H1 (cell line): ENCODE measurements at regions not wholly inside any gene's neighbourhood (a gene's known extent, or its start where the extent isn't known, plus 50 kb on each side); places are given as distances from the start of the nearest gene placed in this dataset.

ENCODE experiments used
- CTCF ChIA-PET: fragments of 300-600 bp; sonication (Branson Sonifier 250); formaldehyde crosslinking; loops from one replicate; lab custom pipeline; 2021; ENCODE audit not compliant: partially characterized antibody; lab: Charles Lee
- POLR2A ChIA-PET: fragments of 300-600 bp; sonication (Branson Sonifier 250); formaldehyde crosslinking; loops from one replicate; lab custom pipeline; 2021; ENCODE audit warnings: inconsistent platforms; ENCODE audit not compliant: partially characterized antibody; lab: Charles Lee
- DNase-seq, 2 experiments: peaks; one replicate each; pipeline versions ENCODE4 v3.0.0 to v3.0.0-alpha.2; 2010 to 2022; ENCODE audit warnings: low spot score in 2 of 2, low read depth in 1 of 2, mixed read lengths in 1 of 2
- FAIRE-seq: peaks from 2 replicates; lab custom pipeline; 2011; peaks lifted over from hg19 to GRCh38; lab: Jason Lieb, UNC
- H2AFZ ChIP-seq: 2 replicates; pipeline ENCODE4 v1.8.1; 2012; ENCODE audit warnings: low read length, inconsistent platforms
- H2AK5ac ChIP-seq: 2 replicates; pipeline ENCODE4 v1.6.1; 2013; ENCODE audit warnings: low read depth, low read length
- H2BK120ac ChIP-seq: replicated peaks from 2 replicates; pipeline ENCODE3; 2013; ENCODE audit warnings: low read depth, low read length, inconsistent platforms
- H2BK12ac ChIP-seq: 2 replicates; pipeline ENCODE4 v1.6.1; 2013; ENCODE audit warnings: low read depth, low read length
- H2BK15ac ChIP-seq: 2 replicates; pipeline ENCODE4 v1.6.1; 2013; ENCODE audit warnings: low read length
- H2BK20ac ChIP-seq: 2 replicates; pipeline ENCODE4 v1.6.1; 2013; ENCODE audit warnings: low read length
- H2BK5ac ChIP-seq: 2 replicates; pipeline ENCODE4 v1.6.1; 2013; ENCODE audit warnings: low read depth, low read length
- H3K14ac ChIP-seq: 2 replicates; pipeline ENCODE4 v1.6.1; 2013; ENCODE audit warnings: inconsistent platforms; ENCODE audit not compliant: insufficient read length
- H3K18ac ChIP-seq: 2 replicates; pipeline ENCODE4 v1.6.1; 2013; ENCODE audit warnings: low read length; ENCODE audit errors: extremely low read depth
- H3K23ac ChIP-seq: 2 replicates; pipeline ENCODE4 v1.6.1; 2013; ENCODE audit warnings: inconsistent platforms; ENCODE audit not compliant: insufficient read length
- H3K23me2 ChIP-seq: 2 replicates; pipeline ENCODE4 v1.6.1; 2013; ENCODE audit warnings: low read depth, low read length
- H3K27ac ChIP-seq: 2 replicates; pipeline ENCODE4 v1.6.1; 2011; ENCODE audit warnings: low read depth, low read length, inconsistent platforms
- H3K27me3 ChIP-seq, 4 experiments: replicated peaks in 1 of 4; 1 replicate in 1 of 4; 2 replicates in 3 of 4; pipeline versions ENCODE4 v1.6.1 to v1.8.1; 2011 to 2013; ENCODE audit warnings: low read length in 3 of 4, mild to moderate bottlenecking in 3 of 4, inconsistent platforms in 2 of 4, mixed read lengths in 2 of 4, moderate library complexity in 1 of 4; ENCODE audit not compliant: control insufficient read depth in 3 of 4, insufficient read depth in 3 of 4; ENCODE audit errors: extremely low read depth in 1 of 4
- H3K36me3 ChIP-seq, 4 experiments: 2 replicates each; pipeline versions ENCODE4 v1.6.1 to v1.8.1; 2011 to 2013; ENCODE audit warnings: mild to moderate bottlenecking in 4 of 4, low read length in 3 of 4, moderate library complexity in 2 of 4, control low read depth in 1 of 4, inconsistent platforms in 1 of 4; ENCODE audit not compliant: insufficient read depth in 4 of 4, control insufficient read depth in 2 of 4
- H3K4ac ChIP-seq: replicated peaks from 2 replicates; pipeline ENCODE3; 2013; ENCODE audit warnings: low read length, low read depth, mixed read lengths, inconsistent platforms; ENCODE audit not compliant: insufficient read length
- H3K4me1 ChIP-seq, 4 experiments: replicated peaks in 1 of 4; 1 replicate in 1 of 4; 2 replicates in 3 of 4; pipeline versions ENCODE4 v1.6.1 to v1.8.1; 2011 to 2013; ENCODE audit warnings: low read length in 3 of 4, inconsistent platforms in 2 of 4, mixed read lengths in 1 of 4; ENCODE audit not compliant: insufficient read depth in 4 of 4, control insufficient read depth in 3 of 4
- H3K4me2 ChIP-seq, 2 experiments: 2 replicates each; pipeline versions ENCODE4 v1.6.1 to v1.8.1; 2011 to 2013; ENCODE audit warnings: low read depth in 2 of 2, low read length in 2 of 2, control low read depth in 1 of 2, inconsistent platforms in 1 of 2, mild to moderate bottlenecking in 1 of 2; ENCODE audit not compliant: insufficient read depth in 1 of 2
- H3K4me3 ChIP-seq, 4 experiments: fragments of 200-600, 300-600 bp in 1 of 4; sonication (generic), shearing (Covaris generic), sonication (Bioruptor Twin) in 1 of 4; 2 replicates each; pipeline versions ENCODE4 v1.5.1 to v1.8.1; 2011 to 2016; ENCODE audit warnings: low read length in 4 of 4, low read depth in 3 of 4, control low read depth in 2 of 4, inconsistent platforms in 2 of 4, mild to moderate bottlenecking in 2 of 4, mixed read lengths in 1 of 4, moderate library complexity in 1 of 4; ENCODE audit not compliant: insufficient read depth in 2 of 4; ENCODE audit errors: extremely low read depth in 1 of 4
- H3K56ac ChIP-seq: replicated peaks from 2 replicates; pipeline ENCODE3; 2013; ENCODE audit warnings: low read depth, mild to moderate bottlenecking, mixed read lengths, low read length, inconsistent platforms; ENCODE audit not compliant: insufficient read length
- H3K79me1 ChIP-seq: 2 replicates; pipeline ENCODE4 v1.6.1; 2013; ENCODE audit warnings: low read depth, low read length, control low read depth
- H3K79me2 ChIP-seq, 2 experiments: 2 replicates each; pipeline versions ENCODE4 v1.6.1 to v1.8.1; 2012 to 2013; ENCODE audit warnings: low read length in 2 of 2, mild to moderate bottlenecking in 2 of 2, inconsistent platforms in 1 of 2; ENCODE audit not compliant: insufficient read depth in 2 of 2, control insufficient read depth in 1 of 2
- H3K9ac ChIP-seq, 4 experiments: replicated peaks in 1 of 4; 1 replicate in 1 of 4; 2 replicates in 3 of 4; pipeline versions ENCODE4 v1.6.1 to v1.8.1; 2011 to 2013; ENCODE audit warnings: low read depth in 3 of 4, low read length in 3 of 4, control low read depth in 2 of 4, mild to moderate bottlenecking in 2 of 4, moderate library complexity in 2 of 4, inconsistent platforms in 1 of 4; ENCODE audit errors: extremely low read depth in 1 of 4
- H3K9me3 ChIP-seq, 2 experiments: 2 replicates each; pipeline versions ENCODE4 v1.6.1 to v1.8.1; 2012 to 2013; ENCODE audit warnings: mild to moderate bottlenecking in 2 of 2, moderate library complexity in 2 of 2, control low read depth in 1 of 2, inconsistent platforms in 1 of 2, low read depth in 1 of 2, low read length in 1 of 2, mixed read lengths in 1 of 2; ENCODE audit not compliant: insufficient read depth in 2 of 2
- H4K20me1 ChIP-seq, 2 experiments: replicated peaks in 1 of 2; 2 replicates each; pipeline versions ENCODE3 to v1.8.1; 2011 to 2013; ENCODE audit warnings: inconsistent platforms in 2 of 2, low read length in 2 of 2, mild to moderate bottlenecking in 1 of 2; ENCODE audit not compliant: insufficient read depth in 2 of 2, control insufficient read depth in 1 of 2
- H4K5ac ChIP-seq: 2 replicates; pipeline ENCODE4 v1.6.1; 2013; ENCODE audit warnings: low read length, low read depth, mixed read lengths, inconsistent platforms; ENCODE audit not compliant: insufficient read length
- H4K8ac ChIP-seq: 2 replicates; pipeline ENCODE4 v1.8.0; 2013; ENCODE audit warnings: mild to moderate bottlenecking, moderate library complexity, low read length, inconsistent platforms; ENCODE audit not compliant: insufficient read depth; ENCODE audit errors: extremely low read depth
- H4K91ac ChIP-seq: replicated peaks from 2 replicates; pipeline ENCODE3; 2013; ENCODE audit warnings: low read length, mixed read lengths, inconsistent platforms; ENCODE audit not compliant: insufficient read length
- CEBPB ChIP-seq: IDR thresholded peaks from 2 replicates; pipeline ENCODE4 v1.6.1; 2012; ENCODE audit warnings: low read depth, low read length
- TAF1 ChIP-seq: IDR thresholded peaks from 2 replicates; pipeline ENCODE4 v1.6.1; 2011; ENCODE audit warnings: mild to moderate bottlenecking, low read depth, low read length
- WGBS, 2 experiments: shearing (Covaris generic) in 1 of 2; methylation state at CpG; one replicate each; pipeline versions ENCODE4 v1.1.6 to v1.1.7; 2013 to 2015; ENCODE audit warnings: low lambda C conversion rate in 2 of 2, mixed read lengths in 2 of 2, inconsistent platforms in 1 of 2, low coverage in 1 of 2, missing lambda C conversion rate in 1 of 2; ENCODE audit not compliant: insufficient replicate concordance in 2 of 2, insufficient coverage in 1 of 2, insufficient read length in 1 of 2; ENCODE audit errors: extremely low coverage in 1 of 2, missing lambda C conversion rate in 1 of 2; 5-methylcytosine and 5-hydroxymethylcytosine counted together
- TF ChIP-seq, protein P1 (sequence below): IDR thresholded peaks from 2 replicates; pipeline ENCODE4 v1.6.1; 2012; ENCODE audit warnings: inconsistent platforms

- 83% methylated on average over 1 of the region's 1 CpG; no CpG with 5 or more reads in 1 of the 2 experiments for WGBS, 2 experiments
- no peak for TF ChIP-seq CEBPB
- no peak for TF ChIP-seq TAF1
- TF ChIP-seq, protein P1, sequence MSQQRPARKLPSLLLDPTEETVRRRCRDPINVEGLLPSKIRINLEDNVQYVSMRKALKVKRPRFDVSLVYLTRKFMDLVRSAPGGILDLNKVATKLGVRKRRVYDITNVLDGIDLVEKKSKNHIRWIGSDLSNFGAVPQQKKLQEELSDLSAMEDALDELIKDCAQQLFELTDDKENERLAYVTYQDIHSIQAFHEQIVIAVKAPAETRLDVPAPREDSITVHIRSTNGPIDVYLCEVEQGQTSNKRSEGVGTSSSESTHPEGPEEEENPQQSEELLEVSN, result no peak
These were observed 397.0 kb downstream of the DOK5 start for GRCh38 chr20:54872440-54872839.

More at GRCh38 chr20:54872440-54872839, 397.0 kb downstream of the DOK5 start:
- H3K14ac ChIP-seq, result no peak overlapping the region
- no peak overlapping the region for H3K4me3 ChIP-seq
- no peak overlapping the region for H4K8ac ChIP-seq
- H4K91ac ChIP-seq, result no peak overlapping the region
- H3K23me2 ChIP-seq, result no peaks in the 10 kb centered on the region
- no peak overlapping the region for H2BK12ac ChIP-seq
- no peaks in the 10 kb centered on the region for H3K79me1 ChIP-seq
- no peak overlapping the region for H2AK5ac ChIP-seq
- no peak overlapping the region for H3K23ac ChIP-seq
- no peak overlapping the region for H3K9ac ChIP-seq
- H3K4me1 ChIP-seq, result no peaks in the 10 kb centered on the region
- H2BK120ac ChIP-seq, result no peak overlapping the region
- no peak overlapping the region for H3K4me2 ChIP-seq
- FAIRE-seq (no peak), DNase-seq (no peak)
- H3K79me2 ChIP-seq, result no peaks in the 10 kb centered on the region
- ChIA-PET POLR2A (interaction anchor here (1.4 kb wide), 1 partner anchor 11 kb away, joined by 3 read pairs; no protein-coding TSS in a partner anchor), CTCF (no interaction called here)
- no peak overlapping the region for H2BK5ac ChIP-seq
- H2AFZ ChIP-seq, result no peak overlapping the region
- H3K27ac ChIP-seq, result no peak overlapping the region
- H3K4ac ChIP-seq, result no peak overlapping the region
- H3K18ac ChIP-seq, result no peak overlapping the region
- no peaks in the 10 kb centered on the region for H3K27me3 ChIP-seq
- H2BK15ac ChIP-seq, result no peak overlapping the region
- no peak overlapping the region for H3K56ac ChIP-seq
- H4K20me1 ChIP-seq, result no peaks in the 10 kb centered on the region
- H4K5ac ChIP-seq, result no peak overlapping the region
- no peaks in the 10 kb centered on the region for H3K36me3 ChIP-seq
- no peak overlapping the region for H2BK20ac ChIP-seq
- no peaks in the 10 kb centered on the region for H3K9me3 ChIP-seq
